ENCODE measurements at regions not wholly inside any gene's neighbourhood (a gene's known extent, or its start where the extent isn't known, plus 50 kb on each side); places are given as distances from the start of the nearest gene placed in this dataset.
"Not testable (repeated sequence)": the region's sequence is repeated elsewhere in the genome, so short reads cannot be mapped to it uniquely, and the experiment has no call there.

DNA sequence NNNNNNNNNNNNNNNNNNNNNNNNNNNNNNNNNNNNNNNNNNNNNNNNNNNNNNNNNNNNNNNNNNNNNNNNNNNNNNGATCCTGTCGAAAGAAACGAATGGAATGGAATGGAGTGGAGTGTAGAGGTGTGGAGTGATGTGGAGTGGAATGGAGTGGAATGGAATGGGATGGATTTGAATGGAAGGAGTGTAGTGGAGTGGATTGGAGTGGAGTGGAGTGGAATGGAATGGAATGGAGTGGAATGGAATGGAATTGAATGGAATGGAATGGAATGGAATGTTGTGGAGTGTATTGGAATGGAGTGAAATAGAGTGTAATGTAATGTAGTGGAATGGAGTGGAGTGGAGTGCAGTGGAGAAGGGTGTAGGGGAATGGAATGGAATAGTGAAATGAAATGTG lies 1275.4 kb upstream of the TPTE start:
- H3K27me3 ChIP-seq (replicated peaks; ENCODE audit: insufficient read depth); H3K36me3 ChIP-seq; intact Hi-C loops (cut with DNase I); H3K4me3 ChIP-seq; H3K27ac ChIP-seq; H3K9me3 ChIP-seq; H3K4me1 ChIP-seq (replicated peaks): not testable (repeated sequence)
- DNase-seq (ENCODE audit: low spot score) = peak; percentile 3
- WGBS = 67% methylated on average over 2 of the region's 2 CpGs

- peak; percentile 3 for DNase-seq (ENCODE audit: low spot score)
- H3K4me3 ChIP-seq; intact Hi-C loops (cut with DNase I); H3K36me3 ChIP-seq; H3K4me1 ChIP-seq (replicated peaks); H3K9me3 ChIP-seq; H3K27me3 ChIP-seq (replicated peaks; ENCODE audit: insufficient read depth); H3K27ac ChIP-seq: not testable (repeated sequence)
- WGBS = 51% methylated on average over 3 of the region's 3 CpGs
Observed at GRCh38 chr21:9246481-9247289, 1274.7 kb upstream of the TPTE start.

DNA sequence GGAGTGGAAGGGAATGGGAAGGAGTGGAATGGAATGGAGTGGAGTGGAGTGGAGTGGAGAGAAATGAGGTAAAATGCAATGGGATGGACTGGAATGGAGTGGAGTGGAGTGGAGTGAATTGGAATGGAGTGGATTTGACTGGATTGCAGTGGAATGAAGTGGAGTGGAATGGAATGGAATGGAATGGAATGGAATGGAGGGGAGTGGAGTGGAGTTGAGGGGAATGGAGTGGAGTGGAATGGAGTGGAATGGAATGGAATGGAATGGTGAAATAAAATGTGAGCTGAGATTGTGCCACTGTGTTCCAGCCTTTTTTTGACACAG lies 1274.1 kb upstream of the TPTE start:
- H3K27me3 ChIP-seq (replicated peaks; ENCODE audit: insufficient read depth); H3K27ac ChIP-seq; H3K9me3 ChIP-seq; H3K36me3 ChIP-seq; intact Hi-C loops (cut with DNase I); DNase-seq (ENCODE audit: low spot score); H3K4me1 ChIP-seq (replicated peaks); H3K4me3 ChIP-seq: not testable (repeated sequence)

DNA sequence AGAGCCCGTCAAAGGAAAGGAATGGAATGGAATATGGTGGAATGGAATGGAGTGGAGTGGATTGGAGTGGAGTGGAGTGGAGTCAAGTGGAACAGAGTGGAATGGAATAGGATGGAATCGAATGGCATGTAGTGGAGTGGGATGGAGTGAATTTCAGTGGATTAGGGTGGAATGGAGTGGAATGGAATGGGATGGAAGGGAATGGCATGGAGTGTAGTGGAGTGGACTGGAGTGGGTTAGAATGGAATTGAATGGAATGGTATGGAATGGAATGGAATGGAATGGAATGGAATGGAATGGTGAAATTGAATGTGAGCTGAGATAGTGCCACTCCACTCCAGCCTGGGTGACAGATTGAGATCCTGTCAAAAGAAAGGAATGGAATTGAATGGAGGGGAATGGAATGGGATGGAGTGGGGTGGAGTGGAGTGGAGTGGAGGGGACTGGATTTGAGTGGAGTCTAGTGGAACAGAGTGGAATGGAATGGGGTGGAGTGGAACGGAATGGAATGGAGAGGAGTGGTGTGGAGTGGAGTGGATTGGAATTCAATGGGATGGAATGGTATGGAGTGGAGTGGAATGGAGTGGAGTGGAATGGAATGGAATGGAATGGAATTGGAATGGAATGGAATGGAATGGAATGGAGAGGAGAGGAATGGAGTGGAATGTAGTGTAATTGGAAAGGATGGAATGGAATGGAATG lies 1273.6 kb upstream of the TPTE start:
- H3K27me3 ChIP-seq (replicated peaks; ENCODE audit: insufficient read depth); H3K9me3 ChIP-seq; H3K36me3 ChIP-seq; H3K4me3 ChIP-seq; H3K27ac ChIP-seq; intact Hi-C loops (cut with DNase I); H3K4me1 ChIP-seq (replicated peaks): not testable (repeated sequence)
- 56% methylated on average over 3 of the region's 3 CpGs for WGBS
- peak; percentile 3 for DNase-seq (ENCODE audit: low spot score)

Measured in prostate gland (tissue), 2 donors.